Fibroblast of lung (primary cell): ENCODE measurements at regions not wholly inside any gene's neighbourhood (a gene's known extent, or its start where the extent isn't known, plus 50 kb on each side); places are given as distances from the start of the nearest gene placed in this dataset.
A peak's percentile ranks its signal among the peaks of the same experiment; 100 is the strongest.

Experiments used
- DNase-seq, 2 donors: peaks; one replicate each; pipeline versions ENCODE4 v3.0.0 to v3.0.0-alpha.2; 2010; ENCODE audit warnings: low read depth in 2 of 2
- H2AFZ ChIP-seq: 2 replicates; pipeline ENCODE4 v1.5.1; 2012; ENCODE audit warnings: low read length, control low read depth, inconsistent platforms
- H3K27ac ChIP-seq: 2 replicates; pipeline ENCODE4 v1.5.1; 2011; ENCODE audit warnings: low read length, control low read depth; ENCODE audit not compliant: insufficient read depth
- H3K27me3 ChIP-seq: 2 replicates; pipeline ENCODE4 v1.5.1; 2011; ENCODE audit warnings: mild to moderate bottlenecking, low read length; ENCODE audit not compliant: control insufficient read depth, insufficient read depth
- H3K36me3 ChIP-seq: 2 replicates; pipeline ENCODE4 v1.5.1; 2011; ENCODE audit warnings: low read length; ENCODE audit not compliant: control insufficient read depth, insufficient read depth
- H3K4me1 ChIP-seq: 2 replicates; pipeline ENCODE4 v1.5.1; 2011; ENCODE audit warnings: low read length; ENCODE audit not compliant: control insufficient read depth, insufficient read depth; ENCODE audit errors: extremely low read depth
- H3K4me2 ChIP-seq: 2 replicates; pipeline ENCODE4 v1.5.1; 2011; ENCODE audit warnings: low read length, control low read depth; ENCODE audit not compliant: insufficient read depth; ENCODE audit errors: extremely low read depth
- H3K4me3 ChIP-seq, 4 experiments: fragments of 200-600 bp in 1 of 4; sonication (generic) in 1 of 4; replicated peaks in 1 of 4; 2 replicates each; pipeline ENCODE4 v1.5.1; 2011 to 2016; ENCODE audit warnings: low read length in 4 of 4, low read depth in 3 of 4, mild to moderate bottlenecking in 3 of 4, control low read depth in 2 of 4, inconsistent platforms in 1 of 4, mixed read lengths in 1 of 4; ENCODE audit not compliant: insufficient read depth in 1 of 4; ENCODE audit errors: control extremely low read depth in 1 of 4
- H3K79me2 ChIP-seq: 2 replicates; pipeline ENCODE4 v1.5.1; 2012; ENCODE audit warnings: mild to moderate bottlenecking, low read length, inconsistent platforms; ENCODE audit not compliant: control insufficient read depth, insufficient read depth
- H3K9ac ChIP-seq: 2 replicates; pipeline ENCODE4 v1.5.1; 2011; ENCODE audit warnings: mild to moderate bottlenecking, low read length, control low read depth; ENCODE audit not compliant: insufficient read depth
- H3K9me3 ChIP-seq: 2 replicates; pipeline ENCODE4 v1.5.1; 2012; ENCODE audit warnings: low read depth, low read length; ENCODE audit not compliant: control insufficient read depth, insufficient read depth
- H4K20me1 ChIP-seq: 2 replicates; pipeline ENCODE4 v1.5.1; 2011; ENCODE audit warnings: low read length; ENCODE audit not compliant: control insufficient read depth, insufficient read depth; ENCODE audit errors: extremely low read depth
- CTCF ChIP-seq, 2 donors: IDR thresholded peaks in 1 of 2; conservative IDR thresholded peaks in 1 of 2; 1 replicate in 1 of 2; 2 replicates in 1 of 2; pipeline ENCODE4 v1.5.1; 2011 to 2012; ENCODE audit warnings: low read length in 2 of 2, control low read depth in 1 of 2, inconsistent platforms in 1 of 2, low read depth in 1 of 2, mild to moderate bottlenecking in 1 of 2
- EZH2 ChIP-seq: IDR thresholded peaks from 2 replicates; pipeline ENCODE4 v1.5.1; 2012; ENCODE audit warnings: low read length, control low read depth, mild to moderate bottlenecking; ENCODE audit errors: missing control alignments

GRCh38 chr3:176848431-176849214 lies 348.7 kb downstream of the TBL1XR1 start:
- no peaks in the 10 kb centered on the region for H3K27me3 ChIP-seq
- H2AFZ ChIP-seq: no peak overlapping the region
- no peak overlapping the region for H3K9ac ChIP-seq
- no peaks in the 10 kb centered on the region for H3K4me1 ChIP-seq
- no peaks in the 10 kb centered on the region for H3K79me2 ChIP-seq
- no peak overlapping the region for H3K4me3 ChIP-seq
- H3K27ac ChIP-seq: no peak overlapping the region
- H3K4me2 ChIP-seq: no peak overlapping the region
- no peaks in the 10 kb centered on the region for H4K20me1 ChIP-seq
- H3K36me3 ChIP-seq: no peaks in the 10 kb centered on the region
- peak in 1 of 2 donors; percentile 35 for DNase-seq
- H3K9me3 ChIP-seq: no peaks in the 10 kb centered on the region
- TF ChIP-seq CTCF (conservative IDR thresholded peaks at IDR 0.05 in 1 of 2, IDR thresholded peaks at IDR 0.05 in 1 of 2; ENCODE audit: low read depth in 1 of 2, low read length in 2 of 2) (no peak), EZH2 (no peak)

- no peak overlapping the region for H3K9ac ChIP-seq
- DNase-seq: no peak
- H3K27me3 ChIP-seq: no peaks in the 10 kb centered on the region
- no peak overlapping the region for H3K4me2 ChIP-seq
- H3K27ac ChIP-seq: no peak overlapping the region
- H2AFZ ChIP-seq: no peak overlapping the region
- no peaks in the 10 kb centered on the region for H3K79me2 ChIP-seq
- no peaks in the 10 kb centered on the region for H3K36me3 ChIP-seq
- no peaks in the 10 kb centered on the region for H3K4me1 ChIP-seq
- H4K20me1 ChIP-seq: no peaks in the 10 kb centered on the region
- H3K9me3 ChIP-seq: no peaks in the 10 kb centered on the region
- H3K4me3 ChIP-seq: no peak overlapping the region
- TF ChIP-seq EZH2: no peak
- TF ChIP-seq CTCF (conservative IDR thresholded peaks at IDR 0.05 in 1 of 2, IDR thresholded peaks at IDR 0.05 in 1 of 2; ENCODE audit: low read depth in 1 of 2, low read length in 2 of 2): no peak
Observed at GRCh38 chr3:176842914-176843313, 354.4 kb downstream of the TBL1XR1 start.

GRCh38 chr3:176840641-176841286 lies 356.5 kb downstream of the TBL1XR1 start:
- Histone ChIP-seq H3K9ac (no peak overlapping the region), H3K4me3 (no peak overlapping the region), H3K4me1 (no peaks in the 10 kb centered on the region), H2AFZ (no peak overlapping the region), H3K27ac (no peak overlapping the region), H3K27me3 (no peaks in the 10 kb centered on the region), H3K36me3 (no peaks in the 10 kb centered on the region), H3K79me2 (no peaks in the 10 kb centered on the region), H3K9me3 (no peaks in the 10 kb centered on the region), H4K20me1 (no peaks in the 10 kb centered on the region), H3K4me2 (no peak overlapping the region)
- TF ChIP-seq CTCF (conservative IDR thresholded peaks at IDR 0.05 in 1 of 2, IDR thresholded peaks at IDR 0.05 in 1 of 2; ENCODE audit: low read depth in 1 of 2, low read length in 2 of 2) (no peak), EZH2 (no peak)
- no peak for DNase-seq
